ENCODE measurements at regions not wholly inside any gene's neighbourhood (a gene's known extent, or its start where the extent isn't known, plus 50 kb on each side); places are given as distances from the start of the nearest gene placed in this dataset.

DNA sequence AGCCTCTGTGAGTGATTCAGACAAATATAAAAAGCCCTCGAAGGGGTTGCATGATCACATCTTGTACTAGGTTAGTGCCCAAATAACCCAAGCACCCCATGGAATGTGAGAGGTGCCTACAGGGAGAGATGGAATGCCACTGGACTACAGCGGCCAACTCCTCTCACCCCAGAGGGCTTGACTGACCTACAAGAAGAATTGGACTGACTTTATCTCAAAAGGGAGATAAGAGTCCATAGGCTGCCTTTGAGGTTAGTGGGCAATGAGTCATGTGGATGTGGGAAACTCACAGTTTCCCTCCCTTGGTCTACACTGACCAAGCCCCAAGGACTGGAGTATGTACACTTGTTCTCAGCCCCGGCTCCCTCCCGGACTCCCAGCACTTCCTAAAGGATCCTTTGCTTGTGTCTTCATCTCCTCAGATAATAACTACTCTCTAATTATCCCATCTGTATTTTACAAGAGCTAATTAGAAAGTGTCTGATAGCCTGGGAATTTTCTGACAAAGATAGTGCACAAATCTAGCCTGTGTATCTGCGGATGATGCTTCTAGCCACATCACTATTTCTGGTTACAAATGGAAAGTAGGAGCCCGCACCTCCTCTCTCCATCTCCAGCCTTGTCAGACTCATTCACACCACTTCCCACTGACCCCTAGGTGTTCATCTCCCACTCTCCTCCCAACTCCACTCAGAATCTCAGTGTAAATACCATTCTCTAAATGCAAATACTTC is 547.8 kb upstream of the TBL1XR1 start:
- no peak overlapping the region for H3K4me3 ChIP-seq (ENCODE audit: control insufficient read depth, low read depth, low read length)
- TF ChIP-seq, protein P1, sequence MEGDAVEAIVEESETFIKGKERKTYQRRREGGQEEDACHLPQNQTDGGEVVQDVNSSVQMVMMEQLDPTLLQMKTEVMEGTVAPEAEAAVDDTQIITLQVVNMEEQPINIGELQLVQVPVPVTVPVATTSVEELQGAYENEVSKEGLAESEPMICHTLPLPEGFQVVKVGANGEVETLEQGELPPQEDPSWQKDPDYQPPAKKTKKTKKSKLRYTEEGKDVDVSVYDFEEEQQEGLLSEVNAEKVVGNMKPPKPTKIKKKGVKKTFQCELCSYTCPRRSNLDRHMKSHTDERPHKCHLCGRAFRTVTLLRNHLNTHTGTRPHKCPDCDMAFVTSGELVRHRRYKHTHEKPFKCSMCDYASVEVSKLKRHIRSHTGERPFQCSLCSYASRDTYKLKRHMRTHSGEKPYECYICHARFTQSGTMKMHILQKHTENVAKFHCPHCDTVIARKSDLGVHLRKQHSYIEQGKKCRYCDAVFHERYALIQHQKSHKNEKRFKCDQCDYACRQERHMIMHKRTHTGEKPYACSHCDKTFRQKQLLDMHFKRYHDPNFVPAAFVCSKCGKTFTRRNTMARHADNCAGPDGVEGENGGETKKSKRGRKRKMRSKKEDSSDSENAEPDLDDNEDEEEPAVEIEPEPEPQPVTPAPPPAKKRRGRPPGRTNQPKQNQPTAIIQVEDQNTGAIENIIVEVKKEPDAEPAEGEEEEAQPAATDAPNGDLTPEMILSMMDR (IDR thresholded peaks at IDR 0.05; ENCODE audit: control insufficient read depth, insufficient read depth, low read depth, low read length, missing control alignments): no peak
- DNase-seq (ENCODE audit: low read depth): no peak

DNA sequence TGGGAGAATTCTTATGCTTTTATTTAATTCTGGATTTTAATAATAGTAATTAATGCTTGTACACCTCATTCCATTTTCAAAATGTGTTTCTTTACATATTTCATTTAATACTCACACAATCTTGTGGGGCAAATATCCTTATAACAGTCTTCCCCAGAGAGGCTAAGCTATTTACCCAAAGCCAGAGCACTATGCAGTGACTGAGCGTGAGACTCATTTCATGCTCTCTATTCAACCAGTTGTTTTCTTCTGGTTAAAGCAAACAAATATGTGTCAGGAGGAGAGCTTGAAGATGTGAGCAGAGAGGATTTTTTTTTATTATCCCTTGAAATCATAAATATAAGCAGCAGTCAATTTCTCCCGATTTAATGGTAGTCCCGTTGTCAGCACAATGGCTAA is 548.3 kb upstream of the TBL1XR1 start:
- H3K4me3 ChIP-seq (ENCODE audit: control insufficient read depth, low read depth, low read length): no peak overlapping the region
- TF ChIP-seq, protein P1 (IDR thresholded peaks at IDR 0.05; ENCODE audit: control insufficient read depth, insufficient read depth, low read depth, low read length, missing control alignments): no peak
- no peak for DNase-seq (ENCODE audit: low read depth)

DNA sequence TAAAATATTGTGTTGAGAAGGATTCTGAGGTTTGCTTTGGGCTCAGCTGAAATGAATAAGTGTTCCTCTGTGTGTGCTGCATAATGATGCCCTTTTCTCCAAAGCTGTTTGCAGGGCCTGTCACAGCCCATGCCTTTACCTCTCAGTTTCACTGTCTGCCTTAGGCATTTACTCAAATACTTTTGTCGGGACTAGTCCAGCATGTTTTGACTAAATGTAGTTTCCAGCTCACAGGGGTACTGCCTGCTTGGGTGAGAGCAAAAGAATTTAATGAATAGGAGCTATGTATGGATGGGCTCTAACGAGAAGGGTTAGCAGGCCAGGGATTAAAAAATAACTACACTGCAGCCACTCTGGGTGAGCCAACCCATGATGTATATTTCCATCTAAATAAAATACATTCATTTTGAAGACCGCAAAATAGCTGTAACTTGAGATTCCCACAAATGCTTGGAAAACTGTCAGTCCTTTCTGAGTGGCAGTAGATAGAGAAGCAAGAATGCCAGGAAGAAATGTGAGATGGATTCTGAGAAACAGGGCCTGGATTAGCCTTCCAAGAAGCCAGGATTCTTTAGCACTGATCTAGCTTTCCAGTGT is 549.2 kb upstream of the TBL1XR1 start:
- TF ChIP-seq, protein P1 (IDR thresholded peaks at IDR 0.05; ENCODE audit: control insufficient read depth, insufficient read depth, low read depth, low read length, missing control alignments): no peak
- DNase-seq (ENCODE audit: low read depth): no peak
- no peak overlapping the region for H3K4me3 ChIP-seq (ENCODE audit: control insufficient read depth, low read depth, low read length)

DNA sequence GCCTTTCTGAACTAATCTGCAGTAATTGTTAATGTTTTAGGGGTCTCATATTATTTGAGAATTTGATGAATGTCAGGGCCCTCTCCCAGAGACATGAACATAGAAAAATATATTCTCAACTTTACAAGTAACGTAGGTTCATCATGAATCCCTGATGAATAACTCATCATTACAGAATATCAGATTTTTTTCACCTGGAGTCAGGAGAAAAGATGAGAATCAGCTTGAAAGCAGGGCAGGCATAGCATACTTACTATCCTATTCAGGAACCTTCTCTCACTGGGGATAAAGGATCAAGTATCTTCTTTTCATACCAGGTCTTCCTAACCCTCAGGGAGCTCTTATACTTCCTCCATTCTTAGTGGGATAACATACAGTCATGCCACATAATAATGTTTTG is 552.6 kb upstream of the TBL1XR1 start:
- no peak overlapping the region for H3K4me3 ChIP-seq (ENCODE audit: control insufficient read depth, low read depth, low read length)
- DNase-seq (ENCODE audit: low read depth): no peak
- TF ChIP-seq, protein P1 (IDR thresholded peaks at IDR 0.05; ENCODE audit: control insufficient read depth, insufficient read depth, low read depth, low read length, missing control alignments): no peak

DNA sequence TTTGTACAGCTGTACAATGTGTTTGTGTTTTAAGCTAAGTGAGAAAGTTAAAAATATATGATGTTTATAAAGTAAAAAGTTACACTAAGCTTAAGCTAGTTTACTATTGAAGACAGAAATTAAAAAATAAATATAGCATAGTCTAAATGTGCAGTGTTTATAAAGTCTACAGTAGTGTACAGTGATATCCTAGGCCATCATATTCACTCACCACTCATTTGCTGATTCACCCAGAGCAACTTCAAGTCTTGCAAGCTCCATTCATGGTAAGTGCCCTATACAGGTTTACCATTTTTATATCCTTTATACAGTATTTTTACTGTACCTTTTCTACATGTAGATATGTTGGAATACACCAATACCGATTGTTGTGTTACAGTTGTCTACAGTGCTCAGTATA is 553.2 kb upstream of the TBL1XR1 start:
- no peak for DNase-seq (ENCODE audit: low read depth)
- TF ChIP-seq, protein P1 (IDR thresholded peaks at IDR 0.05; ENCODE audit: control insufficient read depth, insufficient read depth, low read depth, low read length, missing control alignments): no peak
- H3K4me3 ChIP-seq (ENCODE audit: control insufficient read depth, low read depth, low read length): no peak overlapping the region

DNA sequence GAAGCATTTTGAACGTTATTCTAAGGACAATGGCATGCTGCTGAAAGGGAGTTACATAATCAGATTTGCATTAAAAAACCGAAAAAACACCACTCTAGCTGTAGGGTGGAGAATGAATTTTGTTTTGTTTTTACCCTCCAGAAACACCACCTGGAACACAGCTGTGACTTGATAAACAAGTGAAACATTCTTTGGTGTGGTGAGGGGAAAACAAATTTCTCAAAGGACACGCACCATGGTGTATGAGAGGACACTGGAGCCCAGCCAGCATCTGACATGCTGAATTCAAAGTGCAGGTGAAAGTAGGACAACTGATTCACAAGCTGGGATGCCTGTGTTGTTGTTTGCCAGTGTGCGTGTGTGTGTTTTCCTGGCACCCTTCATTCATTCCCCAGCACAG is 554.5 kb upstream of the TBL1XR1 start:
- DNase-seq (ENCODE audit: low read depth): no peak
- TF ChIP-seq, protein P1 (IDR thresholded peaks at IDR 0.05; ENCODE audit: control insufficient read depth, insufficient read depth, low read depth, low read length, missing control alignments): no peak
- no peak overlapping the region for H3K4me3 ChIP-seq (ENCODE audit: control insufficient read depth, low read depth, low read length)
